Right lobe of liver (tissue), 4 donors: ENCODE measurements at regions not wholly inside any gene's neighbourhood (a gene's known extent, or its start where the extent isn't known, plus 50 kb on each side); places are given as distances from the start of the nearest gene placed in this dataset.

Experiments used
- CTCF ChIP-seq, 4 donors: fragments of 200-600 bp in 3 of 4; fragments of 450-650 bp in 1 of 4; IDR thresholded peaks; one replicate each; pipeline versions ENCODE4 v1.5.1 to v1.8.0; 2016 to 2022; ENCODE audit warnings: antibody characterized with exemption in 4 of 4, mild to moderate bottlenecking in 2 of 4
- POLR2A ChIP-seq: fragments of 450-650 bp; IDR thresholded peaks from one replicate; pipeline ENCODE4 v1.6.1; 2017; ENCODE audit warnings: antibody characterized with exemption, mild to moderate bottlenecking
- donor health status: DM: no; HTN: no; CAD: no.
- donor health status: DM: no; HTN: no; CAD: no.
- donor health status: DM: no; HTN: yes; CAD: no.

DNA sequence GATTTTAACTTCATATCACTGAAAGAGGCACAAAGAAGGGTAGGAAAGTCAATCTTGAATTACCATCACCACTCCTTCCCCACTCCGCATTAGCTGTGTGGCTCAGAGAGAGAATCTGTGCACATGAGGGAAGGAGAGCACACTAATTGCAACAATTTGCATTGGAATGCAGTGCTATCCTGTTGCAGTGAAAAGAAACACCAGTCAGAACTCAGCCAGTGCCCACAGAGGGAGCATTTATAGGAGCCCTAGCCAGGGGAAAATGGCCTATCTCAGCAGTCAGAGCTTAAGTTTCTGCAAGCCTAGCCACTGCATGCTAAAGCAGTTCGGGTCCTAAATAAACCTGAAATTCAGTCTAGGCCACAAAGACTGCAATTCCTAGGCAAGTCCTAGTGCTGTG, 159.4 kb upstream of the AR start:
- TF ChIP-seq CTCF (IDR thresholded peaks at IDR 0.05) (no peak), POLR2A (no peak)
